H1 (cell line): ENCODE measurements at regions not wholly inside any gene's neighbourhood (a gene's known extent, or its start where the extent isn't known, plus 50 kb on each side); places are given as distances from the start of the nearest gene placed in this dataset.

ENCODE experiments used
- CTCF ChIA-PET: fragments of 300-600 bp; sonication (Branson Sonifier 250); formaldehyde crosslinking; loops from one replicate; lab custom pipeline; 2021; ENCODE audit not compliant: partially characterized antibody; lab: Charles Lee
- POLR2A ChIA-PET: fragments of 300-600 bp; sonication (Branson Sonifier 250); formaldehyde crosslinking; loops from one replicate; lab custom pipeline; 2021; ENCODE audit warnings: inconsistent platforms; ENCODE audit not compliant: partially characterized antibody; lab: Charles Lee
- DNase-seq, 2 experiments: peaks; one replicate each; pipeline versions ENCODE4 v3.0.0 to v3.0.0-alpha.2; 2010 to 2022; ENCODE audit warnings: low spot score in 2 of 2, low read depth in 1 of 2, mixed read lengths in 1 of 2
- FAIRE-seq: peaks from 2 replicates; lab custom pipeline; 2011; peaks lifted over from hg19 to GRCh38; lab: Jason Lieb, UNC
- H2AFZ ChIP-seq: 2 replicates; pipeline ENCODE4 v1.8.1; 2012; ENCODE audit warnings: low read length, inconsistent platforms
- H2AK5ac ChIP-seq: 2 replicates; pipeline ENCODE4 v1.6.1; 2013; ENCODE audit warnings: low read depth, low read length
- H2BK120ac ChIP-seq: replicated peaks from 2 replicates; pipeline ENCODE3; 2013; ENCODE audit warnings: low read depth, low read length, inconsistent platforms
- H2BK12ac ChIP-seq: 2 replicates; pipeline ENCODE4 v1.6.1; 2013; ENCODE audit warnings: low read depth, low read length
- H2BK15ac ChIP-seq: 2 replicates; pipeline ENCODE4 v1.6.1; 2013; ENCODE audit warnings: low read length
- H2BK20ac ChIP-seq: 2 replicates; pipeline ENCODE4 v1.6.1; 2013; ENCODE audit warnings: low read length
- H2BK5ac ChIP-seq: 2 replicates; pipeline ENCODE4 v1.6.1; 2013; ENCODE audit warnings: low read depth, low read length
- H3K14ac ChIP-seq: 2 replicates; pipeline ENCODE4 v1.6.1; 2013; ENCODE audit warnings: inconsistent platforms; ENCODE audit not compliant: insufficient read length
- H3K18ac ChIP-seq: 2 replicates; pipeline ENCODE4 v1.6.1; 2013; ENCODE audit warnings: low read length; ENCODE audit errors: extremely low read depth
- H3K23ac ChIP-seq: 2 replicates; pipeline ENCODE4 v1.6.1; 2013; ENCODE audit warnings: inconsistent platforms; ENCODE audit not compliant: insufficient read length
- H3K23me2 ChIP-seq: 2 replicates; pipeline ENCODE4 v1.6.1; 2013; ENCODE audit warnings: low read depth, low read length
- H3K27ac ChIP-seq: 2 replicates; pipeline ENCODE4 v1.6.1; 2011; ENCODE audit warnings: low read depth, low read length, inconsistent platforms
- H3K27me3 ChIP-seq, 4 experiments: replicated peaks in 1 of 4; 1 replicate in 1 of 4; 2 replicates in 3 of 4; pipeline versions ENCODE4 v1.6.1 to v1.8.1; 2011 to 2013; ENCODE audit warnings: low read length in 3 of 4, mild to moderate bottlenecking in 3 of 4, inconsistent platforms in 2 of 4, mixed read lengths in 2 of 4, moderate library complexity in 1 of 4; ENCODE audit not compliant: control insufficient read depth in 3 of 4, insufficient read depth in 3 of 4; ENCODE audit errors: extremely low read depth in 1 of 4
- H3K36me3 ChIP-seq, 4 experiments: 2 replicates each; pipeline versions ENCODE4 v1.6.1 to v1.8.1; 2011 to 2013; ENCODE audit warnings: mild to moderate bottlenecking in 4 of 4, low read length in 3 of 4, moderate library complexity in 2 of 4, control low read depth in 1 of 4, inconsistent platforms in 1 of 4; ENCODE audit not compliant: insufficient read depth in 4 of 4, control insufficient read depth in 2 of 4
- H3K4ac ChIP-seq: replicated peaks from 2 replicates; pipeline ENCODE3; 2013; ENCODE audit warnings: low read length, low read depth, mixed read lengths, inconsistent platforms; ENCODE audit not compliant: insufficient read length
- H3K4me1 ChIP-seq, 4 experiments: replicated peaks in 1 of 4; 1 replicate in 1 of 4; 2 replicates in 3 of 4; pipeline versions ENCODE4 v1.6.1 to v1.8.1; 2011 to 2013; ENCODE audit warnings: low read length in 3 of 4, inconsistent platforms in 2 of 4, mixed read lengths in 1 of 4; ENCODE audit not compliant: insufficient read depth in 4 of 4, control insufficient read depth in 3 of 4
- H3K4me2 ChIP-seq, 2 experiments: 2 replicates each; pipeline versions ENCODE4 v1.6.1 to v1.8.1; 2011 to 2013; ENCODE audit warnings: low read depth in 2 of 2, low read length in 2 of 2, control low read depth in 1 of 2, inconsistent platforms in 1 of 2, mild to moderate bottlenecking in 1 of 2; ENCODE audit not compliant: insufficient read depth in 1 of 2
- H3K4me3 ChIP-seq, 4 experiments: fragments of 200-600, 300-600 bp in 1 of 4; sonication (generic), shearing (Covaris generic), sonication (Bioruptor Twin) in 1 of 4; 2 replicates each; pipeline versions ENCODE4 v1.5.1 to v1.8.1; 2011 to 2016; ENCODE audit warnings: low read length in 4 of 4, low read depth in 3 of 4, control low read depth in 2 of 4, inconsistent platforms in 2 of 4, mild to moderate bottlenecking in 2 of 4, mixed read lengths in 1 of 4, moderate library complexity in 1 of 4; ENCODE audit not compliant: insufficient read depth in 2 of 4; ENCODE audit errors: extremely low read depth in 1 of 4
- H3K56ac ChIP-seq: replicated peaks from 2 replicates; pipeline ENCODE3; 2013; ENCODE audit warnings: low read depth, mild to moderate bottlenecking, mixed read lengths, low read length, inconsistent platforms; ENCODE audit not compliant: insufficient read length
- H3K79me1 ChIP-seq: 2 replicates; pipeline ENCODE4 v1.6.1; 2013; ENCODE audit warnings: low read depth, low read length, control low read depth
- H3K79me2 ChIP-seq, 2 experiments: 2 replicates each; pipeline versions ENCODE4 v1.6.1 to v1.8.1; 2012 to 2013; ENCODE audit warnings: low read length in 2 of 2, mild to moderate bottlenecking in 2 of 2, inconsistent platforms in 1 of 2; ENCODE audit not compliant: insufficient read depth in 2 of 2, control insufficient read depth in 1 of 2
- H3K9ac ChIP-seq, 4 experiments: replicated peaks in 1 of 4; 1 replicate in 1 of 4; 2 replicates in 3 of 4; pipeline versions ENCODE4 v1.6.1 to v1.8.1; 2011 to 2013; ENCODE audit warnings: low read depth in 3 of 4, low read length in 3 of 4, control low read depth in 2 of 4, mild to moderate bottlenecking in 2 of 4, moderate library complexity in 2 of 4, inconsistent platforms in 1 of 4; ENCODE audit errors: extremely low read depth in 1 of 4
- H3K9me3 ChIP-seq, 2 experiments: 2 replicates each; pipeline versions ENCODE4 v1.6.1 to v1.8.1; 2012 to 2013; ENCODE audit warnings: mild to moderate bottlenecking in 2 of 2, moderate library complexity in 2 of 2, control low read depth in 1 of 2, inconsistent platforms in 1 of 2, low read depth in 1 of 2, low read length in 1 of 2, mixed read lengths in 1 of 2; ENCODE audit not compliant: insufficient read depth in 2 of 2
- H4K20me1 ChIP-seq, 2 experiments: replicated peaks in 1 of 2; 2 replicates each; pipeline versions ENCODE3 to v1.8.1; 2011 to 2013; ENCODE audit warnings: inconsistent platforms in 2 of 2, low read length in 2 of 2, mild to moderate bottlenecking in 1 of 2; ENCODE audit not compliant: insufficient read depth in 2 of 2, control insufficient read depth in 1 of 2
- H4K5ac ChIP-seq: 2 replicates; pipeline ENCODE4 v1.6.1; 2013; ENCODE audit warnings: low read length, low read depth, mixed read lengths, inconsistent platforms; ENCODE audit not compliant: insufficient read length
- H4K8ac ChIP-seq: 2 replicates; pipeline ENCODE4 v1.8.0; 2013; ENCODE audit warnings: mild to moderate bottlenecking, moderate library complexity, low read length, inconsistent platforms; ENCODE audit not compliant: insufficient read depth; ENCODE audit errors: extremely low read depth
- H4K91ac ChIP-seq: replicated peaks from 2 replicates; pipeline ENCODE3; 2013; ENCODE audit warnings: low read length, mixed read lengths, inconsistent platforms; ENCODE audit not compliant: insufficient read length
- ASH2L ChIP-seq: fragments of 200-600, 300-600 bp; sonication (generic); IDR thresholded peaks from one replicate; pipeline ENCODE4 v1.7.1; 2017; ENCODE audit warnings: low read length
- BACH1 ChIP-seq: IDR thresholded peaks from 2 replicates; pipeline ENCODE4 v1.6.1; 2012; ENCODE audit warnings: low read length, improper control_type of control experiment
- BCL11A ChIP-seq, 2 experiments: IDR thresholded peaks; one replicate each; pipeline ENCODE4 v1.6.1; 2011; ENCODE audit warnings: low read depth in 2 of 2, low read length in 2 of 2, mild to moderate bottlenecking in 2 of 2
- BRCA1 ChIP-seq: IDR thresholded peaks from 2 replicates; pipeline ENCODE4 v1.6.1; 2012; ENCODE audit warnings: low read depth, low read length, improper control_type of control experiment
- CBX8 ChIP-seq: fragments of 300-800, 300-1000 bp; sonication (generic); IDR thresholded peaks from 2 replicates; pipeline ENCODE4 v1.7.1; 2016; ENCODE audit warnings: low read depth, low read length, borderline replicate concordance
- CEBPB ChIP-seq: IDR thresholded peaks from 2 replicates; pipeline ENCODE4 v1.6.1; 2012; ENCODE audit warnings: low read depth, low read length
- CREB1 ChIP-seq: IDR thresholded peaks from 2 replicates; pipeline ENCODE4 v1.6.1; 2012; ENCODE audit warnings: inconsistent platforms
- GABPA ChIP-seq: IDR thresholded peaks from 2 replicates; pipeline ENCODE4 v1.6.1; 2011; ENCODE audit warnings: mild to moderate bottlenecking, low read length, moderate library complexity, borderline replicate concordance; ENCODE audit not compliant: insufficient read depth
- NRF1 ChIP-seq: IDR thresholded peaks from 2 replicates; pipeline ENCODE4 v1.6.1; 2011; ENCODE audit warnings: mild to moderate bottlenecking, low read depth, low read length, improper control_type of control experiment
- PHF8 ChIP-seq: fragments of 200-600 bp; sonication (generic); conservative IDR thresholded peaks from 2 replicates; pipeline ENCODE4 v1.7.1; 2012; ENCODE audit warnings: low read depth, mild to moderate bottlenecking, inconsistent platforms, low read length, moderate library complexity
- RBBP5 ChIP-seq: IDR thresholded peaks from 2 replicates; pipeline ENCODE4 v1.7.1; 2012; ENCODE audit warnings: low read depth, mild to moderate bottlenecking, inconsistent platforms, low read length, moderate library complexity, borderline replicate concordance
- SAP30 ChIP-seq: fragments of 300-600 bp; sonication (generic); IDR thresholded peaks from 2 replicates; pipeline ENCODE4 v1.7.1; 2012; ENCODE audit warnings: low read length, moderate library complexity, mild to moderate bottlenecking, inconsistent platforms; ENCODE audit not compliant: insufficient read depth, insufficient replicate concordance
- SIN3A ChIP-seq, 2 experiments: IDR thresholded peaks in 1 of 2; conservative IDR thresholded peaks in 1 of 2; 2 replicates each; pipeline ENCODE4 v1.6.1; 2011 to 2012; ENCODE audit warnings: low read length in 2 of 2, improper control_type of control experiment in 1 of 2, low read depth in 1 of 2, mild to moderate bottlenecking in 1 of 2
- TBP ChIP-seq: IDR thresholded peaks from 2 replicates; pipeline ENCODE4 v1.6.1; 2011; ENCODE audit warnings: low read depth, low read length, improper control_type of control experiment
- ZNF274 ChIP-seq: IDR thresholded peaks from 2 replicates; pipeline ENCODE4 v1.7.0; 2012; ENCODE audit warnings: low read length, borderline replicate concordance; ENCODE audit errors: extremely low read depth
- WGBS, 2 experiments: shearing (Covaris generic) in 1 of 2; methylation state at CpG; one replicate each; pipeline versions ENCODE4 v1.1.6 to v1.1.7; 2013 to 2015; ENCODE audit warnings: low lambda C conversion rate in 2 of 2, mixed read lengths in 2 of 2, inconsistent platforms in 1 of 2, low coverage in 1 of 2, missing lambda C conversion rate in 1 of 2; ENCODE audit not compliant: insufficient replicate concordance in 2 of 2, insufficient coverage in 1 of 2, insufficient read length in 1 of 2; ENCODE audit errors: extremely low coverage in 1 of 2, missing lambda C conversion rate in 1 of 2; 5-methylcytosine and 5-hydroxymethylcytosine counted together

DNA sequence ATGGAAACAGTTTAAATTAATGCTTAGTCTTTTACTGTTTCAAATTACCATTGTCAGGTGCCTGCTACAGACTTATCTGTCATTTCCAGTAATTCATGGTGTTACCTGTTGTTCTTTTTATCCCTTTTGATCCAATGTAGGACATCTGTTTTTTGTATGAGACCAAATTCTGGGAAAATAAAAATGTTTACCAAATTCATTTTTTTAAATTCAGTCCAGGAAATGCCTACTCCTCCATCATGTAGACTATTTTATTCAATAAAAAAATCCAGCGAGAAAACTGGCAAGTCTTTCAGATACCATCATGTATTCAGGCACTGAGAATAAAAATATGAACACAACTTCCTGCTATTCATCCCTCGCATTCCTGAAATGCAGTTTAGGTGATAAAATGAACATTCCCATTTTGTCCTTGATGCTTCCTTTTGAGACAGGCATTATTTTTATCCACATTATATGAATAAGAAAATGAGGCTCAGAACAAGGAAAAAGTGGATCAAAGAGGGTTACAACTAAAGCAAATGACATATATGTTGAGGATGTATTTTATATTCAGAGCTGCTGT lies 584.2 kb downstream of the SPRY1 start:
- Histone ChIP-seq H2BK15ac (no peak overlapping the region), H4K91ac (no peak overlapping the region), H3K4me1 (peaks cover 1 to 15% (median 9%) of the 10 kb centered on the region in 4 experiments; a peak in 6 of 7 replicates), H4K8ac (no peak overlapping the region), H3K9ac (no peak overlapping the region), H2AFZ (no peak overlapping the region), H3K56ac (no peak overlapping the region), H3K4me3 (no peak overlapping the region), H2BK12ac (no peak overlapping the region), H3K4ac (no peak overlapping the region), H2AK5ac (no peak overlapping the region), H3K79me1 (no peaks in the 10 kb centered on the region), H4K20me1 (no peaks in the 10 kb centered on the region), H2BK120ac (no peak overlapping the region), H3K27ac (no peak overlapping the region), H3K23ac (no peak overlapping the region), H2BK20ac (no peak overlapping the region), H3K36me3 (peaks cover 0 to 6% (median 1%) of the 10 kb centered on the region in 4 experiments; a peak in 3 of 8 replicates), H3K27me3 (no peaks in the 10 kb centered on the region), H3K79me2 (no peaks in the 10 kb centered on the region), H3K14ac (no peak overlapping the region), H3K4me2 (no peak overlapping the region), H2BK5ac (no peak overlapping the region), H3K23me2 (no peaks in the 10 kb centered on the region), H3K18ac (no peak overlapping the region), H4K5ac (no peak overlapping the region), H3K9me3 (peaks cover 0 to 6% of the 10 kb centered on the region in 2 experiments; a peak in 1 of 4 replicates)
- WGBS, 2 experiments: 89% methylated on average over 2 of the region's 2 CpGs; no CpG with 5 or more reads in 1 of the 2 experiments
- no peak for FAIRE-seq
- TF ChIP-seq BRCA1: no peak
- no peak for TF ChIP-seq CBX8
- no peak for TF ChIP-seq CREB1
- no peak for TF ChIP-seq PHF8
- TF ChIP-seq TBP: no peak
- TF ChIP-seq BCL11A (IDR thresholded peaks at IDR 0.05; ENCODE audit: low read depth in 2 of 2, low read length in 2 of 2): no peak
- TF ChIP-seq RBBP5: no peak
- no peak for TF ChIP-seq SAP30
- TF ChIP-seq ZNF274: no peak
- no peak for TF ChIP-seq BACH1
- no peak for TF ChIP-seq NRF1
- TF ChIP-seq GABPA: no peak
- no peak for TF ChIP-seq ASH2L
- no peak for TF ChIP-seq CEBPB
- no peak for TF ChIP-seq SIN3A (conservative IDR thresholded peaks at IDR 0.05 in 1 of 2, IDR thresholded peaks at IDR 0.05 in 1 of 2; ENCODE audit: low read depth in 1 of 2, low read length in 2 of 2)
- no peak for DNase-seq
- CTCF ChIA-PET: no interaction called here
- POLR2A ChIA-PET: no interaction called here
